HG03095 (cell line): ENCODE measurements at regions not wholly inside any gene's neighbourhood (a gene's known extent, or its start where the extent isn't known, plus 50 kb on each side); places are given as distances from the start of the nearest gene placed in this dataset.

Experiments used
- ATAC-seq: cut with Tn5 transposase; IDR thresholded peaks from one replicate; pipeline ENCODE4 v1.9.1; 2021; ENCODE audit warnings: moderate library complexity; ENCODE audit not compliant: unreplicated experiment

GRCh38 chr18:40993363-40993762, 961.7 kb upstream of the PIK3C3 start:
- no peak for ATAC-seq

- no peak for ATAC-seq
These were observed 967.5 kb upstream of the PIK3C3 start for GRCh38 chr18:40987581-40987980.

GRCh38 chr18:40985436-40985835, 969.6 kb upstream of the PIK3C3 start:
- no peak for ATAC-seq

- no peak for ATAC-seq
These were observed 970.2 kb upstream of the PIK3C3 start for GRCh38 chr18:40984856-40985255.

- ATAC-seq: no peak
These were observed 971.2 kb upstream of the PIK3C3 start for GRCh38 chr18:40983835-40984234.

GRCh38 chr18:40980171-40980570, 974.9 kb upstream of the PIK3C3 start:
- no peak for ATAC-seq

GRCh38 chr18:40976050-40976449, 979.0 kb upstream of the PIK3C3 start:
- no peak for ATAC-seq

- no peak for ATAC-seq
These were observed 980.6 kb upstream of the PIK3C3 start for GRCh38 chr18:40974448-40974847.

GRCh38 chr18:40962784-40963183, 992.2 kb upstream of the PIK3C3 start:
- no peak for ATAC-seq

GRCh38 chr18:40957533-40958070, 997.4 kb upstream of the PIK3C3 start:
- ATAC-seq: no peak

- no peak for ATAC-seq
These were observed 998.8 kb upstream of the PIK3C3 start for GRCh38 chr18:40956213-40956612.

- ATAC-seq: no peak
These were observed 999.7 kb upstream of the PIK3C3 start for GRCh38 chr18:40955351-40955750.

GRCh38 chr18:40949114-40949950, 1005.7 kb upstream of the PIK3C3 start:
- no peak for ATAC-seq

GRCh38 chr18:40944576-40944975, 1010.5 kb upstream of the PIK3C3 start:
- no peak for ATAC-seq

- ATAC-seq: no peak
These were observed 1015.1 kb upstream of the PIK3C3 start for GRCh38 chr18:40939656-40940515.

GRCh38 chr18:40938615-40939014, 1016.4 kb upstream of the PIK3C3 start:
- ATAC-seq: no peak

GRCh38 chr18:40937386-40937785, 1017.6 kb upstream of the PIK3C3 start:
- ATAC-seq: no peak

GRCh38 chr18:40935423-40935822, 1019.6 kb upstream of the PIK3C3 start:
- no peak for ATAC-seq

GRCh38 chr18:40932862-40933261, 1022.2 kb upstream of the PIK3C3 start:
- ATAC-seq: no peak

GRCh38 chr18:40930211-40930882, 1024.7 kb upstream of the PIK3C3 start:
- ATAC-seq: no peak

GRCh38 chr18:40929399-40929798, 1025.6 kb upstream of the PIK3C3 start:
- ATAC-seq: no peak
